ENCODE measurements at regions not wholly inside any gene's neighbourhood (a gene's known extent, or its start where the extent isn't known, plus 50 kb on each side); places are given as distances from the start of the nearest gene placed in this dataset.

DNA sequence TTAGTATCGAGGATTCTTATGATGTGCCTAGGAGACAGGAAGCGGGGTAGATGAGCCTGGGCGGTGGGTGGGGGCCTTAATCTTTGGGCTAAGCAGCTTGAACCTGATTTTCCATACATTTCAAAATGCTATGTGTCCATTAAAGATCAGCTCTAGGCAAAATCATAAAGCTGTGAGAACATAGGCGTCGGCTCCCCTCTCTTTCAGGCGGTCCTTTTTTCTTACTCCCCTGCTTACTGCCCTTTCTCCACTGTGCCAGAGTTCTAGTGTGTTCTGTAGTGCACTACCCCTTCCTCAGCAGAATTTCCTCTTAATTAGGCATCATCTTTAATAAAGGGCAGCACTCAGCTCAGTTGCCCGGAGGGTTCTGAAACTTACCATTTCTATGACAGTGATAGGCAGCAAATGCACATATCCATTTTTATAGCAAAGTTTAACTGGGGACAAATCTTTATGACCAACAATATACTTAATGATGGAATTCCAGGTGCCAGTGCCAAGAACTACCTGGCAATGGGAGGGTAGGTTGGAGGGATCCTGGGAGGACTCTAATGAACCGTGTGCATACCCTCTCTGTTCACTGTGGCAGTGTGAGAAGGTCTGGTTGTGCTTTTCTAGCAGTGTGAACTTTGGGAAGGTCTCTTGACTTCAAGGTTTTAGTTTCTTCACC lies 404.5 kb upstream of the TPM1 start:
- DNase-seq (no peak), ATAC-seq (no peak)
- peaks cover 5% of the 10 kb centered on the region for H3K4me1 ChIP-seq (ENCODE audit: control insufficient read depth, insufficient read depth, low read length)
- WGBS, result 96% methylated on average over 8 of the region's 8 CpGs
- no peaks in the 10 kb centered on the region for H3K9me3 ChIP-seq (ENCODE audit: control insufficient read depth, low read length)
- H3K27me3 ChIP-seq (ENCODE audit: control insufficient read depth, insufficient read depth), result no peaks in the 10 kb centered on the region
- no peak overlapping the region for H3K4me3 ChIP-seq (ENCODE audit: low read length)
- no peak overlapping the region for H3K27ac ChIP-seq (ENCODE audit: low read length)
- intact Hi-C loops (cut with DNase I), result no loop called here

DNA sequence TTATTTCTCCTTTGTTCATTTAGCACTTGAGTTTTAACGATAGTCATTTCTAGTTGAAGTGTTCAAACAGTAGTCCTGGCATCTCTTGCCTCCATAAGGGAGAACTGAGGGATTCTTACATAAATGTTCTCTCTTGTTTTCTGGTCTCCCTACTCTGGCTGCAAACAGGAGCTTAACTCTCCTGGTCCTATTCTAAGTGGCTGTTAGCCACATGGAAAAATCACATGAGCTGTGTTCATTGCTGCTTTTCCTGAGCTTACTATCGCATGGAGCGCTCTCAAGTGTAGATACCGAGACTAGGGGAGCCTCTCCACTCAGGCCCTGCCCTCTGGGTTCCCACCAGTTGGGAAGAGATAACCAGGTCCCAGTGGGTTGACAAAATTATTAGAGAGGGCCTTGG lies 403.1 kb upstream of the TPM1 start:
- ATAC-seq, result peak in 1 of 2 donors; percentile 42
- intact Hi-C loops (cut with DNase I), result no loop called here
- no peaks in the 10 kb centered on the region for H3K9me3 ChIP-seq (ENCODE audit: control insufficient read depth, low read length)
- no peak for DNase-seq
- H3K27ac ChIP-seq (ENCODE audit: low read length), result no peak overlapping the region
- H3K4me1 ChIP-seq (ENCODE audit: control insufficient read depth, insufficient read depth, low read length), result peaks cover 8% of the 10 kb centered on the region
- H3K4me3 ChIP-seq (ENCODE audit: low read length), result no peak overlapping the region
- 59% methylated on average over 4 of the region's 4 CpGs for WGBS
- no peaks in the 10 kb centered on the region for H3K27me3 ChIP-seq (ENCODE audit: control insufficient read depth, insufficient read depth)

DNA sequence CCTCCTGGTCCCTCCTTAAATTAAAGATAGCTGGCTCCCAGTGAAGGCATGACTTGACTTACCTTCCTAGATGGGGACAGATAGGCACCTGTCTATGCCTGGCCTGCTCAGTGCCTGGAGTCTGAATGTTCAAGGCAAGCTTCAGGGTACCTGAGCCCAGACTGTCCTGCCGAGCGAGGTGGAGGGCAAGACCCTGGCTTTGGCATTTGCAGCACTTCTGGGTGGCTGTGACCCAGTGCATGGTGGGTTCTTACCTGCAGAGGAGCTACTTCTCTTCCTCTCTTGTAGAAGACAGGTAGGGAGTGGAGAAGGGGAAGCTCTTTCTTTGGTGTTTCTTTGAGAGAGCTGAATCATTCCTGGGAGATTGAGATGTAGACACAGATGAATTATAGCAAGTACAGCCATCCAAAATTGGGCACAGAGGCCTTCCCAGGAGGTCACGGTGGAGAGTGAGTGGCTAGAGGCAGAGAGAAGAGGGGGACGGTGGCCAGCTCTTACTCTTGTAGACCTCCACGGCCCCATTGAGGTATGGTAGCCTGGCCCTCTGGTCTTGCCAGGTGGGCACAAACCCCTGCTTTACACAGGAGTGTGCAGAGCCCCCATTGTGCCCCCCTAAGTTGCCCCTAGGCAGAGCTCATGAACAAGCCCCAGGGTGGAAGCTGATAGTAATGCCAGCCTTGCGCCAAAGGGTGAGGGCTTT lies 402.5 kb upstream of the TPM1 start:
- H3K27ac ChIP-seq (ENCODE audit: low read length), result no peak overlapping the region
- ATAC-seq (no peak), DNase-seq (no peak)
- intact Hi-C loops (cut with DNase I), result no loop called here
- no peak overlapping the region for H3K4me3 ChIP-seq (ENCODE audit: low read length)
- H3K27me3 ChIP-seq (ENCODE audit: control insufficient read depth, insufficient read depth), result no peaks in the 10 kb centered on the region
- H3K9me3 ChIP-seq (ENCODE audit: control insufficient read depth, low read length), result no peaks in the 10 kb centered on the region
- H3K4me1 ChIP-seq (ENCODE audit: control insufficient read depth, insufficient read depth, low read length), result peaks cover 13% of the 10 kb centered on the region
- WGBS, result 96% methylated on average over 6 of the region's 6 CpGs

DNA sequence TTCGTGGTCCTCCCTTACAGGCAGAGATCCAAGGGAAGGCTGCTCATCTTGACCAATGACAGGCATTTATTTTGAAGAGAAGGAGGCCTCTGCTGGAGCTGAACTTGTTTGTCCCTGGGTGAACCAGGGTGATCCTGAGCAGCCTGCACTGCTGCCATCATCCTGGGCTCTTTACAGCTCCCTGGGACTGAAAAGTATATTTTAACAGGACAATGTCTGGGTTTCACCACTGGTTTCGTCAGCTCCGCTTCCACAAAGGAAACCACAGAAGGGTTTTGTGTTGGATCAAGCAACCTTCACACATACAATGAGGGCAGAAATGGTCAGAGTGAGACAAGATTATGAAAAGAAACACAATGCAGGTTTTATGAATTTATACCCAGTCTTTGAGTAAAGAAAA lies 400.7 kb upstream of the TPM1 start:
- Histone ChIP-seq H3K4me3 (ENCODE audit: low read length) (no peak overlapping the region), H3K27me3 (ENCODE audit: control insufficient read depth, insufficient read depth) (no peaks in the 10 kb centered on the region), H3K4me1 (ENCODE audit: control insufficient read depth, insufficient read depth, low read length) (peaks cover 16% of the 10 kb centered on the region), H3K27ac (ENCODE audit: low read length) (no peak overlapping the region), H3K9me3 (ENCODE audit: control insufficient read depth, low read length) (no peaks in the 10 kb centered on the region)
- intact Hi-C loops (cut with DNase I), result no loop called here
- 78% methylated on average over 3 of the region's 3 CpGs for WGBS
- no peak for ATAC-seq
- DNase-seq, result no peak

DNA sequence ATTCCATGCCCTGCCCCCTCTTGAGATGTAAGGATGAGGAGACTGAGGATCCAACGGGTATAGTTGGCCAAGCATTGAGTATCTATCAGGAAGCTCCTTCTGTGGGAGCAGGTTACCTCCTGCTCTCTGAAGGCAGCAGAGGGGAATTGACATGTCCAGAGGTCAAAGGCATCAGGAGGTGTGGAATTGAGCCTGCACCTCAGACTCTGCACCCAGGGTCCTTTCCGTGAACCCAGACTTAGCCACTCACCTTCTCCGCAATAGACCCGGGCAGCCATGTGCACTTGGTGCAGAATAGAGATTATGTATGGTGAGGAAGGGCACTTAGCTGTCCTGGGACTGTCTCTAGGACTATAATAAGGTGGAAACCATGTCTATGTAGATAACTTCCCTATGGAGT lies 399.0 kb upstream of the TPM1 start:
- no peaks in the 10 kb centered on the region for H3K27me3 ChIP-seq (ENCODE audit: control insufficient read depth, insufficient read depth)
- H3K4me3 ChIP-seq (ENCODE audit: low read length), result no peak overlapping the region
- intact Hi-C loops (cut with DNase I), result no loop called here
- WGBS, result 94% methylated on average over 4 of the region's 4 CpGs
- no peaks in the 10 kb centered on the region for H3K9me3 ChIP-seq (ENCODE audit: control insufficient read depth, low read length)
- ATAC-seq (no peak), DNase-seq (no peak)
- H3K4me1 ChIP-seq (ENCODE audit: control insufficient read depth, insufficient read depth, low read length), result peaks cover 17% of the 10 kb centered on the region
- H3K27ac ChIP-seq (ENCODE audit: low read length), result no peak overlapping the region

DNA sequence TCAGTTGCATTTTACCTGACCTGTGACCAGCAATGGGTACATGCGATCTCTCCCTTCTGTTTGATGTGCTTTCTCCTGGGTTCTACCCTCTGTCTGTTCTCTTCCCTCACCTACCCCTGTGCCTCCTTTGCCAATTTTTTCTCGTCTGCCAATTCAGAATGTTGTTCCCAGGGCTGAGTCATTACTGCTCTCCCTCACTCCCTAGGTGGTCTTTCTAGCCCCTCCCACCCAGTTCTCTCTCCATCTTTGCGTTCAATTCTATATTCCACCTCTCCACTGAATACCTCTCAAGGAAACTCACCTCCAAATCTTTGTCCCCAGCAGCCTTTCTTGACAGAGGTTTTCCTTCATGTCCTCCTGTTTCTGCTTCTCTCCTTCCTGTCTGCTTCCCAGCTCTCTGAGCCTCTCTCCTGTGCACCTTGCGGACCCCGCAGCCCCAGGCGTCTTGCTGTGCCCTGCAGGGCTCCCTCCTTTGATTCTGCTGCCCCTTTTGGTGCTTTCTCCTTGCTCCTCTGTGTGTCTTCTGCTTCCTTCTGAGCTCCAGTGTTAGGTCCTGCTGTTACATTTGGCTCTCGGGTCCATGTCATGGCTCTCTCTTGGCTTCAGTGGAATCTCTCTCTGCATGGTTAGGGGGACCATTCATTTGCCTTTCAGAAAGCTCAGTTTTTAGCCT lies 398.2 kb upstream of the TPM1 start:
- no peak for DNase-seq
- Histone ChIP-seq H3K9me3 (ENCODE audit: control insufficient read depth, low read length) (no peaks in the 10 kb centered on the region), H3K4me1 (ENCODE audit: control insufficient read depth, insufficient read depth, low read length) (peaks cover 17% of the 10 kb centered on the region), H3K27me3 (ENCODE audit: control insufficient read depth, insufficient read depth) (no peaks in the 10 kb centered on the region), H3K4me3 (ENCODE audit: low read length) (no peak overlapping the region), H3K27ac (ENCODE audit: low read length) (peak overlapping the region; percentile 42)
- ATAC-seq, result no peak
- intact Hi-C loops (cut with DNase I), result no loop called here
- 88% methylated on average over 7 of the region's 7 CpGs for WGBS

DNA sequence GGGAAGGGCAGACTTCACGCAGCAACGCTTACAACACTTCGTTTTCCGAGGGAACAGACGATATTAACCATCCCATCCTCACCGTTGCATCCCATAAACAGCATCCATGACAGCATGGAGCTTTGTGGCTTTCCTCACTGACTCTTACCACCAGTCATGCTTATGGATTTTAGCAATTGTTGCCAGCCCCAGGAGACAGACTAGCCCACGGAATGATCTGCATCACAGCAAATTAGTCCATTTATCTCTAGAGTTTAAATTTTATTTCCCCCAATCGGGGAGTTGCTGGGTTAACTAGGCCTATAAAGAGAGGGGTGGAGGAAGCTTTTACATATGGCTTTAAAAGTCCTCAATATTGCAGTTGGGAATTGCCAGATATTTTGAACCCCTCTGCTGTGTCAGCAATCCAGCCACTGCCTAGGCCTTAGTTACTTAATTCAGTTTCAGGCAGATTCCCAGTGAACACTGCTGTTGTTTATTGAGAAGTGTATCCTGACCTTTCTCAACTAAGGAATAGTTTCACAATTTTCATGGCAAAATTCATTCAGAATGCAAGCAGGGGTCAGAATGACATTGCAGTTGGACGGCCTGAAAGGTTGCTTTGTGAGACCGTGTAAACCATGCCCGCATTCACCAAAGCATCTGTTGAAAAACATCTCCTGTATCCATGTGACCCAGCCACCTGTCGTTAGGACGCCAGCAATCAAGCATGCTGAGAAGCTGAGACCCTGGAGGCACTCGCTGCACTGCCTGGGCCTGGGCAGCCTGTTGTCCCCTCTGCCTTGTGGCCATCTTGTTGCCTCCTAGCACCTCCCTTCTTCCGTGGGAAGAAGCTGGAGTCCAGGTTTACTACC lies 397.4 kb upstream of the TPM1 start:
- Histone ChIP-seq H3K27ac (ENCODE audit: low read length) (peak overlapping the region; percentile 79), H3K4me1 (ENCODE audit: control insufficient read depth, insufficient read depth, low read length) (peaks cover 14% of the 10 kb centered on the region), H3K4me3 (ENCODE audit: low read length) (no peak overlapping the region), H3K9me3 (ENCODE audit: control insufficient read depth, low read length) (no peaks in the 10 kb centered on the region), H3K27me3 (ENCODE audit: control insufficient read depth, insufficient read depth) (no peaks in the 10 kb centered on the region)
- ATAC-seq, result peak; percentile 51 to 53
- intact Hi-C loops (cut with DNase I), result no loop called here
- peak in 1 of 3 donors; percentile 27 for DNase-seq
- 84% methylated on average over 15 of the region's 15 CpGs for WGBS

DNA sequence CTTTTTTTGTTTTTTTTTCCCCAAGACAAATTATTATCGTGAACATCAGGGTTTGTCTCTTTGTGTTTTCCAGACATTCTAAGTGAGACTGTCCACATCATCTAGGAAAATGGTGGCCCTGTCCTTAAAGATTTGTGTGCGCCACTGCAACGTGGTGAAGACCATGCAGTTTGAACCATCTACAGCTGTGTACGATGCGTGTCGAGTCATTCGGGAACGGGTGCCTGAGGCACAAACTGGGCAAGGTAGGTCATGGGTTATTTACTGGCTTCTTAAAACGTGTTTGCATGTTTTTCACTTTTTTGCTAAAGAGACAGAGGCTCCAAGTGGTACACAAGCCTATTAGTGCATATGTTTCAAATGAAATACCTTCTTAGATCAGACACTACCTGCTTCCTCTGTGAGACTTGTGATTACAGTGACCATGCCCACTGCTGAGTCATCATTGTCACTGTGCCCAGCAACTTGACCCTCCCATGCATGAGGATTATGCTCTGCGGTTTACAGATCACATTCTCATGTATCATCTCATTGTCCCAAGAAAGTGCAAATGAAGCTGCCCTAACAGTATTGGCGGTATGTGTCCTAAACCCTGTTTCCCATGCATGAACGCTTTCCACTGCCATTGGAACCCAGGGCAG lies 395.2 kb upstream of the TPM1 start:
- Histone ChIP-seq H3K4me1 (ENCODE audit: control insufficient read depth, insufficient read depth, low read length) (peaks cover 13% of the 10 kb centered on the region), H3K9me3 (ENCODE audit: control insufficient read depth, low read length) (no peaks in the 10 kb centered on the region), H3K27me3 (ENCODE audit: control insufficient read depth, insufficient read depth) (no peaks in the 10 kb centered on the region), H3K4me3 (ENCODE audit: low read length) (no peak overlapping the region), H3K27ac (ENCODE audit: low read length) (peak overlapping the region; percentile 29)
- WGBS, result 91% methylated on average over 12 of the region's 12 CpGs
- ATAC-seq (peak in 1 of 2 donors; percentile 27), DNase-seq (peak in 1 of 3 donors; percentile 19)
- intact Hi-C loops (cut with DNase I), result no loop called here

DNA sequence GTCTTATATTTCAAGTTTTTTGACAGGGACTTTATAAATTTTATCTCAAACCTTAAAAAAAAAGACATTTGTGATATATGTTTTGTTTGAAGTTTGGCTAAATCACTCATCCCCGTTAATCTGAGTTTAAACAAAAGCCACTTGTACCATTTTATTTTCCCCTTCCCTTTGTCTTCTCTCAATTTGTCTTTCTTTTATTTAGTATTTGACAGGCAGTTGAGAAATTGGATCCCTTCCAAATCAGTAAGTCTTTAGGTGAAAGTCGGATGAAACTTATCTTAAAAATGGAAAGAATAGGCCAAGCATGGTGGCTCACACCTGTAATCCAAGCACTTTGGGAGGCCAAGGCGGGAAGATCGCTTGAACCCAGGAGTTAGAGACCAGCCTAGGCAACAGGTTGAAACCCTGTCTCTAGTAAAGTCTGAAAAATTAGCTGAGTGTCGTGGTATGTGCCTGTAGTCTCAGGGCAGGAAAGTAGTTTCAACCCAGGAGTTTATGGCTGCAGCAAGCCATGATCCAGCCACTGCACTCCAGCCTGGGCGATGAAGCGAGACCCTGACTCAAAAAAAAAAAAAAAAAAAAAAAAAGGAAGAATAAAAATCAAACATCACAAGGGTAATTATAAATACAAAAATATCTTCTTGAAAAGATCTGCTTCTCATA lies 394.6 kb upstream of the TPM1 start:
- DNase-seq, result no peak
- Histone ChIP-seq H3K27me3 (ENCODE audit: control insufficient read depth, insufficient read depth) (no peaks in the 10 kb centered on the region), H3K4me3 (ENCODE audit: low read length) (no peak overlapping the region), H3K9me3 (ENCODE audit: control insufficient read depth, low read length) (no peaks in the 10 kb centered on the region), H3K4me1 (ENCODE audit: control insufficient read depth, insufficient read depth, low read length) (peaks cover 13% of the 10 kb centered on the region), H3K27ac (ENCODE audit: low read length) (no peak overlapping the region)
- WGBS, result 94% methylated on average over 7 of the region's 7 CpGs
- intact Hi-C loops (cut with DNase I), result no loop called here
- ATAC-seq, result no peak

DNA sequence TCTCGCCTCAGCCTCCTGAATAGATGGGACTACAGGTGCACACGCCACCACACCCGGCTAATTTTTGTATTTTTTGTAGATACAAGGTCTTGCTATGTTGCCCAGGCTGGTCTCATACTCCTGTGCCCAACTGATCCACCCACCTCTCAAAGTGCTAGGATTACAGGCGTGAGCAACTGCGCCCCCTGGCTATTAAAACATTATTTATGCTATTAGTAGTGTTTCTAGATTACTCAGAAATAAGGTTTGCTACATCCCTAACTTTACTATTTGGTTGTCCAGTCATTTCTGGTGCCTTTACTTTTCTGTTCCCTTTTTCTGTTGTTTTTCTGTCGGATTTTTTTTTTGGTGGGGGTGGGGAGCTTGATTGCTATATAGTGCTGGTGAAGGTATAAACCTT lies 393.6 kb upstream of the TPM1 start:
- no peak overlapping the region for H3K27ac ChIP-seq (ENCODE audit: low read length)
- intact Hi-C loops (cut with DNase I), result no loop called here

More for the DNA sequence above, 393.6 kb upstream of the TPM1 start:
- Histone ChIP-seq H3K27me3 (ENCODE audit: control insufficient read depth, insufficient read depth) (no peaks in the 10 kb centered on the region), H3K4me1 (ENCODE audit: control insufficient read depth, insufficient read depth, low read length) (peaks cover 13% of the 10 kb centered on the region), H3K4me3 (ENCODE audit: low read length) (no peak overlapping the region), H3K9me3 (ENCODE audit: control insufficient read depth, low read length) (no peaks in the 10 kb centered on the region)
- 91% methylated on average over 6 of the region's 6 CpGs for WGBS
- DNase-seq (no peak), ATAC-seq (peak in 1 of 2 donors; percentile 33)
